Muscle of arm (tissue), 1 donor: ENCODE measurements at regions not wholly inside any gene's neighbourhood (a gene's known extent, or its start where the extent isn't known, plus 50 kb on each side); places are given as distances from the start of the nearest gene placed in this dataset.

Source experiments
- DNase-seq: peaks from one replicate; pipeline ENCODE4 v3.0.0-alpha.2; 2013

DNA sequence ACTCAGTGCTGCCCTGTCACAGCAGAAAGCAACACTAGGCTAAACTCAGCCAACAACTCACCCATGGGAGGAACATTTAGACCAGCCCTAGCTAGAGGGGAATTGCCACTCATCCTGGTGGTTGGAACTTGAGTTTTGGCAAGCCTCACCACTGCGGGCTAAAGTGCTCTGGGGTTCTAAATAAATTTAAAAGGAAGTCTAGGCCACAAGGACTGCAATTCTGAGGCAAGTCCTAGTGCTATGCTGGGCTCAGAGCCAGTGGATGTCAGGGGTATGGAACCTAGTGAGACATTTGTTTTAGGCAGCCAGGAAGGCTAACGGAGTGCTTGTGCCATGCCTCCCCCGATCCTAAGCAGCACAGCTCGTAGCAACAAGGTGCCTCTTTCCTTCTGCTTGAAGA, 78.0 kb downstream of the RGS13 start:
- no peak for DNase-seq

DNA sequence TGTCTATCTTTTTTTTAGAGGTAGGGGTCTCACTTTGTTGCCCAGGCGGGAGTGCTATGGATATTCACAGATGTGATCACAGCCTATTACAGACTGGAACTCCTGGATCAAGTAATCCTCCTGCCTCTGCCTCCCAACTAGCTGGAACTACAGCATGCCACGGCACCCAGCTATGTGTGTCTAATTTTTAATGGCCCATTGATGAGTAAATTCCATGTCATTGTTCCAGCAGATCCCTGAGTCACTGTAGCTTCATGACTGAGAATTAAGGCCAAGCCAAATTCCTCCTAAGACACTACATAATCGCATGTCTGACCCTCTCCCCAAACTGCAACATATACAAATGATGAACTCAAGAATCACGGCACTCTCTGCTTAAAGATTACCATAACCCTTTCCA, 84.2 kb upstream of the RGS2 start:
- DNase-seq, result no peak

DNA sequence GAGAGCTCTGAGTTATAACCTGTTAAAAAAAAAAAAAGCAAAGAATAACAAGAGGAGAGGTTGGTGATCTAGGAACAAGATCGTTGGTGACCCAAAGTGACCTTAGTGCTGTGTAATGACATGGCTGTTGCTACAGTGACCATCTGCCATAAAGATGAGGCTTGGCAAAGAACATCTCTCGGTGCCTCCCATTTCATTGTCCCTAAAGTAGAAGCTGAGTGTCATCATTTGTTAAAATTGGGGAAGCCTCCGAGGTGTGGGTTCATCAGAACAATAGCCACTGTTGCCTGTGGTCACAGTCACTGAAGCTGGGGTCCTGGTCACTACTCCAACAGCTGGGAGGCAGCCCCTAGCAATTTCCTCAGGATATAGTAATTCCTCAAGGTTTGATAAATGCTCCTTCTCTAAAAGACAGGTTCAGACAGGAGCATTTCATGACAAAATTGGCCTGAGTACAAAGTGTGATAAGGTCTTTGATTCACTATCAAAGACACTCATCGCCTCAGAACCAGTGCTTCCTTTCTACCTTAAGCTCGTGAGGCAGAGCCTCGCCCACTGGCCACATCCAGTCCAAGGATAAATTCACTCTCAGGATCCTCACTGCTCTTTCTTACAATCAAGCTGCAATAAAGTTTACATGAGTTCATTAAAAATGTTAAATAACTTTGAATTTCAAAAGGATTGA, 81.9 kb upstream of the RGS2 start:
- DNase-seq, result no peak

DNA sequence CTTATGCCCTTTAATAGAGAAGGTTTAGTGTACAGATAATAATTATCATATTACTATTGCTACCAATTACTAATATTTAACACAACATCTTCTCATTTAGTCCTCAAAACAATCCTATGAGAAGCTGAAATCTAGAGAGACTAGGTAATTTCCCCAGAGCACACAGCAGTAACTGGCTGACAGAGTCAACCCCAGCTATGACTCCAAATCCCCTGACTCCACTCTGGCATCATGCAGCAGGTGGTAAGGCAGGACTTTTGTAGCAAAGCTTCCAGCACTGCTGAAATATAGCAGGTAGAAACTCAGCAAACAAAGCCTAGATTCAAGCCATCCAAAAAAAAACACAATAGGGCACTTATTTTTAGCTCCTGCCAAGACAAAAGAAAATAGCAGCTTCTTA, 79.3 kb upstream of the RGS2 start:
- no peak for DNase-seq

DNA sequence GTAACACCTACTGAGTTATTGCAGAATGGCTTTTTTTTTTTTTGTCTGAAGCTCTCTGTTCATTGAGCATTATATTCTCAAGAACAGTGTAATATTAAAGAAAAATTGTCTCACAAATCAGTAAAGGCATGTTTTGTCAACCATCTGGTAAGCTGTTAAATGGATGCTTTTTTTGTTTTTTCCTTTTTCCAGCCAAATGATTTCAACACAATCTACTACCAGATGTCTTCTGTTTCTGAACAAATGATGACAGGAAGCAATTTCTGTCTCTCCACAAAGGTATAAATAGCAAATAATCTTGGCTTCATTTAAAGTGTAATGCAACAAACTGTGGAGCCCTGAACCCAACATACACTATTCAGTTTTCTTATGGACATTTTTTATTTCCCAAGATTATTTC, 78.6 kb upstream of the RGS2 start:
- no peak for DNase-seq

DNA sequence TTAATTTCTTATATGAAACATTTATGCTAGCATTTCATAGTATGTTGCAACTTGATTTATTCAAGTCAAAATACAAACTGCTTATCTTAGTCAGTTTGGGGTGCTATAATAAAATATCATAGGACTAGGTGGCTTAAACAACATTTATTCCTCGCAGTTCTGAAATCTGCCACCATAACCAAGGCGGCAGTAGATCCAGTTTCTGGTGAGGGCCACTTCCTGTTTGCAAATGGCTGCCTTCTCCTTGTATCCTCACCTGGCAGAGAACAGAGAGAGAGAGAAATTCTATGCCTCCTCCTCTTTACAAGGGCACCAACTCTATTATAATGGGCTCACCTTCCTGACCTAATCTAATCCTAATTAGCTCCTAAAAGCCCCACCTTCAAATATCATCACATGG, 76.1 kb upstream of the RGS2 start:
- DNase-seq, result no peak

DNA sequence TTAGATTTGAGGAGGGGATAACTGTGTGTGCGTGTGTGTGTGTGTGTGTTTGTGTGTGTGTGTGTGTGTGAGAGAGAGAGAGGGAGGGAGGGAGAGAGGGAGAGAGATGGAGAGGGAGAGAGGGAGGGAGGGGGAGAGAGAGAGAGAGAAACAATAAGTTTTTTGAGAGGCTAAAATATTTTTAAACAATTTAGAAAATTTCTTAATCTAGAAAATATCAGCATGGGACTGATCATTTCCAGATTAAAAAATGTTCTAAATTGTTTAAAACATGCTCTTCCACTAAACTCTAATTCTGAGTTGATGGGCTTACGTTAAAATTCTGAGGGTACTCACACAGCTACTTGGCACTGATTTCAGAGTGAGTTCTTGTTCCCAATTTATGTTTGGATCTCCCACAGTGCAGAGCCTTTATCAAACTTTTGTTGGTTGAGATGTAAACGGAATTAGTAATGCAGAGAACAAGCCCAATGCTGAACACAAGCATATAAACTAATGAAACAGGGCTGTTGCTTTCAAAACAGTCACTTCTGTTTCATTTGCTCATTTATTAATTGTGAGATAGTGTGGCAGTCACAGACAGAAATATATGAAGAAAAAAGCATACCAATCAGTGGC, 73.4 kb upstream of the RGS2 start:
- no peak for DNase-seq

DNA sequence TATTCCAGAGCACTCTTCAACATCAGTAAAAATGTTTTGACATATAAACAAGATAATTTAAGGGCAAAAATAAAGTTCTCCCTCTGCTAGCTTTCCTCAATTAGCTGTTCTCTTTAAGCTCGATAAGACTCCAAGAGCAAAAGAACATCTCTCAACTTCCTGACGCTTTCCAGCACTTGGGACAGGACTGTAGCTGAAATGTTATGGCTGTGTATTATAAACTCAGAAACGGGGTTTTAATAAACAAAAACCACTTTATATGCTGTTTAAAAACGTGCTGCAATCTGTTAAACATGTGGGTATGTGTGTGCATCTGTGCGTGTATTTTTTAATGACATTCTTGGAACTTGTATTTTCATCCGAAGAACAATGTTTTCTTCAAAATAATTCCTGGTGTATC, 71.5 kb upstream of the RGS2 start:
- DNase-seq, result no peak

DNA sequence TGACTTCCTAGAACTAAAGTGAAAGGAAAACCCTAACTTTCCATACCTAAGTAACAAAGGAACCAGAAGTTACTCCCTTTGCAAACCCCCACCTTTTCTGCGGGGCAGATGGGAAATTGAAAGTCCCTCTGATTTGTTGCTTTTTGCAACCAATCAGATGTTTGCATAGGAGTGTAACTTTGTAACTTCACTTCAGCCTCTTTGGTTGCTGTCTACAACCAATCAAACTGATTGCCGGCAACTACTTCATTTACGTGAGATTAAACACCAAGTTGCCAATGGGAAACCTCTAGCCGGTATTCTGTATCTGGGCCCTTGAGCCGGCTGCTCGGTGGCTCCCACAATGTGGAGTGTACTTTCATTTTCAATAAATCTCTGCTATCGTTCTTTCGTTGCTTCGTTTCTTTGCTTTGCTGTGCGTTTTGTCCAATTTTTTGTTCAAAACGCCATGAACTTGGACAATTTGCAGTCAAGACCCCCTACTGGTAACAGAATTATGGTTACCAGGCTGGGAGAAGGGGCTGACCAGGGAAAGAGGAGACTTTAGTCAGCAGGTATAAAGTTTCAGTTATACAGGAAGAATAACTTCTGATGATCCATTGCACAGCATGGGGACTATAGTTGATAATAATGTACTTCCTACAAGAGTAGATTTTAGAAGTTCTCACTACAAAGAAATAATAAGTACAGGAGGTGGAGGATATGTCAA, 69.2 kb upstream of the RGS2 start:
- DNase-seq, result no peak

DNA sequence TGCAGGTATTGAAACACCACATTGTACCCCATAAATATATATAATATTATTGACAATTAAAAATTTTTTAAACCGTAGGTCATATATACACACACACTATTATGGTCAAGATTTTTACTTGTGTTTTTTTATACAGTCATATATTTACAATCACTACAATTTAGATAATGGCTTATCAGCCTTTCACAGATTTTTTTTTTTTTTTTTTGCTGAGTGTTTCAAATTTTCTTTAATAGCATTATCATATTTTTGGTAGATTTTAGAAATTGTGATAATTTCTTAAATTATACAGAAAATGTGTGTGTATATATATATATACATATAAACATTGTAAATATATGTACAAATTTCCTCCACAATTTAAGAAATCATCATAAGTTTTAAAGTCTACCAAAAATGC, 68.6 kb upstream of the RGS2 start:
- DNase-seq, result no peak

DNA sequence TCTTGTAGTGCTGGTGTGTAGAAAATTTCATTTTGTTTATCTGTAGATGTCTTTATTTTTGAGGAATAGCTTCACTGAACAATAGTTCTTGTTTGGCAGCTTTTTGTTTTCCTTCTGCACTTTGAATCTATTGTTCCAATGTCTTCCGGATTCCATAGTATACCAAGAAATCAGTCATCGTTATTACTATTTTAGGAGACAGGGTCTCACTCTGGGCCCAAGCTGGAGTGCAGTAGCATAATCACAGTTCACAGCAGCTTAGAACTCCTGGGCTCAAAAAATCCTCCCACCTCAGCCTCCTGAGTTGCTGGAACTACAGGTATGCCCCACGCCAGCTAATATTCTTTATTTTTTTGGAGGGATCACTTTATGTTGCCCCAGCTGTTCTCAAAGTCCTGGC, 67.7 kb upstream of the RGS2 start:
- no peak for DNase-seq

DNA sequence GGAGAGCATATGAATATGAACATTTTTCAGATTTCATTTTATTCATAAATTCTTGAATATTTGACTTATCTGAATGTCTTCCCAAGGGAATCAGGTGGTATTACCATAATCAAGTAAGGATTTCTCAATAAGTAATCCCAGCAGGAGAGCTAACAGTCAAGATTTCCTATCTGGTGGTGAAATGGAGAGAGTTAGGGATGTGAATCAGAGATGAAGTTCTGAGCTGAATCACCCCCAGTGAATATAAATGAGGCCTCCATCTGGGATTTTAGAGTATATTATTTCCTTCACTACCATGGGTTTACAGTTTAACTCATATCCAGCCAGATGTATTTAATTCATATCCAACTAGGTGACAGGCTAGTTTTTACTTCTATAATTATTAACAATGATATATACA, 61.5 kb upstream of the RGS2 start:
- no peak for DNase-seq

DNA sequence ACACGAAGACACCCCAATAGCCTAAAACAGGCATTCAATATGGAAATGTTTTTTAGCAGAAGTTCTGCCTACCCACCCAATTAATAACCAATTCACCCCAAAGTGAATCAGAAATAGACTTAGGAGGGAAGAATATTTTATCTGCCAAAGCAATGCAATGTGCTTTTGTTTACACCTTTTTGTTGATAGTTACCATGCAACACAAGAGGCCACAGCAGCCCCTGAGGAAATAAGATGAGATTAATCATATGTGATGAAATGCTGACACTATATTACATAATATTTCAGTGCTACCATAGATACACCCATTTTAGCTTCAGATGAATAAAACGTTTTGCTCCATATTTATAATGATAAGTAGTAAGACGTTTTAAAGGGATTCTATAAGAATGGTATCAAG, 60.9 kb upstream of the RGS2 start:
- peak; percentile 26 for DNase-seq

DNA sequence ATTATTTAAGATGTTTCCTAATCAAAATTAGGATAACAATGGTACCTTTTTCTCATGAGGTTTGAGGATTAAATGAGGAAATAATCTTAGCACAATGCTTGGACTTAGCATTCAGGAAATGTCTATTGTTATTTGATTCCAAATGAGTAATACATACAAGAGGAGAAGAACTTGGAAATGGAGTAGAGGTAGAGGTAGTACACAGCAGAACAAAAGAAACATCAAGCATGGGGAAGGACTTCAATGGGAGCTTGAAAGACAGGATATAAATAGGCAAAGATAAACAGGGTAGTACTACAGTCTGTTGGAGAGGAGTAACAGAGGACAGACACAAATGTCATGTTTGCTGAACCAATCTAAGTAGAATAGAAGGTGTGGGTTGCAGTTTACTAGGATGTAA, 59.5 kb upstream of the RGS2 start:
- no peak for DNase-seq

DNA sequence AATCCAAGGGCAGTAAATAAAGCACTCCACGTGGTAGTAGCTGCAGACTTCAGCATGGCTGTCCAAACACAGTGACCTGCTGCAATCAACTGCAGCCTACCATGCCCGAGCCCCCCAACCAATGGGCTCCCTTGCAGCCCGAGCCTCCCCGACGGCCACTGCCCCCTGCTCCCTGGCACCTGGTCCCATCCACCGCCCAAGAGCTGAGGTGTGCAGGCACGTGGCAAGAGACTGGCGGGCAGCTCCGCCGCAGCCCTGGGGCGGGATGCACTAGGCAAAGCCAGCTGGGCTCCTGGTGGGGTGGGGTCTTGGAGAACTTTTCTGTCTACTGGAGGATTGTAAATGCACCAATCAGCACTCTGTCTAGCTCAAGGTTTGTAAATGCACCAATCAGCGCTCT, 57.6 kb upstream of the RGS2 start:
- DNase-seq, result no peak

DNA sequence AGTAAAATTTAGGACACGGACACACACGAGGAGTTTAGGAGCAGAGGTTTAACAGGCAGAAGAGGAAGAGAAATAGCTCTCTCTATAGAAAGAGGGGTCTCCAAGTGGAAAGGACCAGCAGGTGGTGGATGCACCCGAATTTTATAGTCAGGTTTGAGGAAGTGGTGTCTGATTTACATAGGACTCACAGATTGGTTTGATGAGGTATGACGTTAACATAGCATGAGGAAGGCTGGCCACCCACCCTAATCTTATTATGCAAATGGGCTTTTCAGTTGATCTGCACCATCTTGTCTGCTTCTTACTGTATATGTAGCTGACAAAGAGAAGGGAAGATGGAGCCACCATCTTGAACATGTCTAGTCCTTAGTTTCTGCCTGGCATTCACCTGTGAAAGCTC, 52.5 kb upstream of the RGS2 start:
- no peak for DNase-seq

DNA sequence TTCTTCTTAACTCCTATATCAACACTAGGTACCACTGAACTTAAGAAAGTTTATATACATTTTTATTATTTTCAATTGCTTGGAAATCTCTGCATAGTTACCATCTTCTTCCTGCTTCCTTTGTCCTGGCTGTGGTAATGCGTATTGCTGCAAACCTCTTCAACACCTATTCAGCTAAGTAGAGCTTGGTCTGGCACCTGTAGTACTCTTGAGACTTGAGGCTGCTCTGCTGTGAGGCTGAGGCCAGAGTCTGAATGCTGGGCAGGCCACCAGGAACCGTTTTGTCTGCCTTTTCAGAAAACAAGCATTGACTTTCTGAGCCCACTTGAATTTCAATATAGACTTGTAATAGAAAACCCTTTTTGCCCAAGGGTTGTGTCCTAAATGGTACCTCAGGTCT, 52.0 kb upstream of the RGS2 start:
- no peak for DNase-seq

DNA sequence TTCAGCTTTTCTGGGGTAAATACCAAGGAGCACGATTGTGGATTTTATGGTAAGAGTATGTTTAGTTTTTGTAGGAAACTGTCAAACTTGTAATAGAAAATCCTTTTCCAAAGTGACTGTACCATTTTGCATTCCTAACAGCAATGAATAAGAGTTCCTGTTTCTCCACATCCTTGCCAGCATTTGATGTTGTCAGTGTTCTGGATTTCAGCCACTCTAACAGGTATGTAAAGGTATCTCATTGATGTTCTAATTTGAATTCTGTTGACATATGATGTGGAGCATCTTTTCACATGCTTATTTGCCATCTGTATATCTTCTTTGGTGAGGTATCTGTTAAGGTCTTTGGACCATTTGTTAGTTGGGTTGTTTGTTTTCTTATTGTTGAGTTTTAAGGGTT, 50.3 kb upstream of the RGS2 start:
- no peak for DNase-seq
